Coronary artery (tissue), 2 donors: ENCODE measurements at regions not wholly inside any gene's neighbourhood (a gene's known extent, or its start where the extent isn't known, plus 50 kb on each side); places are given as distances from the start of the nearest gene placed in this dataset.
"Not testable (repeated sequence)": the region's sequence is repeated elsewhere in the genome, so short reads cannot be mapped to it uniquely, and the experiment has no call there.

Experiments
- DNase-seq: peaks from one replicate; pipeline ENCODE4 v3.0.0-alpha.2; 2017; ENCODE audit warnings: low spot score
- H3K27ac ChIP-seq, 2 donors: fragments of 200-600 bp; sonication (generic); one replicate each; pipeline ENCODE4 v1.5.1; 2016 to 2019
- H3K4me3 ChIP-seq: fragments of 200-600 bp; sonication (generic); 2 replicates; pipeline ENCODE4 v1.5.1; 2016; ENCODE audit warnings: mild to moderate bottlenecking, moderate library complexity
- CTCF ChIP-seq: fragments of 200-600 bp; sonication (generic); IDR thresholded peaks from one replicate; pipeline ENCODE4 v1.5.1; 2019; ENCODE audit warnings: antibody characterized with exemption

- TF ChIP-seq CTCF: no peak
- H3K27ac ChIP-seq: no peak overlapping the region
- DNase-seq: no peak
- no peak overlapping the region for H3K4me3 ChIP-seq
Measured at GRCh38 chr1:238914346-238914745, 472.0 kb upstream of the CHRM3 start.

- TF ChIP-seq CTCF: no peak
- Histone ChIP-seq H3K27ac (no peak overlapping the region), H3K4me3 (no peak overlapping the region)
- no peak for DNase-seq
Measured at GRCh38 chr1:238913210-238913609, 473.2 kb upstream of the CHRM3 start.

- H3K4me3 ChIP-seq: no peak overlapping the region
- no peak for TF ChIP-seq CTCF
- H3K27ac ChIP-seq: no peak overlapping the region
- no peak for DNase-seq
Measured at GRCh38 chr1:238912148-238912547, 474.2 kb upstream of the CHRM3 start.

GRCh38 chr1:238902752-238903151 lies 483.6 kb upstream of the CHRM3 start:
- H3K4me3 ChIP-seq, H3K27ac ChIP-seq, DNase-seq: not testable (repeated sequence)

GRCh38 chr1:238900334-238900865 lies 486.0 kb upstream of the CHRM3 start:
- no peak overlapping the region for H3K27ac ChIP-seq
- no peak for TF ChIP-seq CTCF
- H3K4me3 ChIP-seq: no peak overlapping the region
- no peak for DNase-seq

DNA sequence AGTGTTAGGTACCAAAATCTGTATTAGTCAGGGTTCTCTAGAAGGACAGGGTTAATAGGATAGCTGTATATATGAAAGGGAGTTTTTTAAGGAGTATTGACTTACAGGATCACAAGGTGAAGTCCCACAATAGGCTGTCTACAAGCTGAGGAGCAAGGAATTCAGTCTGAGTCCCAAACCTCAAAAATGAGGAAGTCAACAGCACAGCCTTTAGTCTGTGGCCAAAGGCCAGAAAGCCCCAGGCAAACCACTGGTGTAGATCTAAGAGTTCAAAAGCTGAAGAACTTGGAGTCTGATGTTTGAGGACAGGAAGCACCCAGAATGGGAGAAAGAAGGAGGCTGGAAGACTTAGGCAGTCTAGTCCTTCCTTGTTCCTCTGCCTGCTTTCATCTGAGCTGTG lies 487.5 kb upstream of the CHRM3 start:
- no peak for TF ChIP-seq CTCF
- DNase-seq: no peak
- H3K4me3 ChIP-seq: no peak overlapping the region
- no peak overlapping the region for H3K27ac ChIP-seq

DNA sequence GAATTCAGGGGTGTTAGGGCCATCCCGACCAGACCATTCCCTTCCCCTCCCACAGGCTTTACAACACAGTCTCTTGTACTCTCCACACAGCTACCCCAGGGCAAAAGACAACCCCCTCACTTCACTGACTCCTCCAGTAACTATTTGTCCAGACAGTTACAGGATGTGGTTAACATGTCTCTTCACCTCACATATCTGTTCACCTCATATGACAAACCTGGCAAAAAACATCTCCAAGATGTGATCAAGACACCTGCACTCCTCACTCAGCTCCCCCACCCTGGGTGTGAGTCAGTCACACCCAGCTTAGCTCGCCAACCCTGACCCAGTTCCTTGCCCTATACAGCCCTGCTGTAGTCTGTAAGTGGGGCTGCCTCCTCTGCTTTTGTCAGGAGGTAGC lies 490.5 kb upstream of the CHRM3 start:
- DNase-seq: no peak
- TF ChIP-seq CTCF: no peak
- Histone ChIP-seq H3K27ac (no peak overlapping the region), H3K4me3 (no peak overlapping the region)

GRCh38 chr1:238892612-238893011 lies 493.8 kb upstream of the CHRM3 start:
- no peak overlapping the region for H3K27ac ChIP-seq
- TF ChIP-seq CTCF: no peak
- H3K4me3 ChIP-seq: no peak overlapping the region
- DNase-seq: no peak
